ENCODE measurements at regions not wholly inside any gene's neighbourhood (a gene's known extent, or its start where the extent isn't known, plus 50 kb on each side); places are given as distances from the start of the nearest gene placed in this dataset.

DNA sequence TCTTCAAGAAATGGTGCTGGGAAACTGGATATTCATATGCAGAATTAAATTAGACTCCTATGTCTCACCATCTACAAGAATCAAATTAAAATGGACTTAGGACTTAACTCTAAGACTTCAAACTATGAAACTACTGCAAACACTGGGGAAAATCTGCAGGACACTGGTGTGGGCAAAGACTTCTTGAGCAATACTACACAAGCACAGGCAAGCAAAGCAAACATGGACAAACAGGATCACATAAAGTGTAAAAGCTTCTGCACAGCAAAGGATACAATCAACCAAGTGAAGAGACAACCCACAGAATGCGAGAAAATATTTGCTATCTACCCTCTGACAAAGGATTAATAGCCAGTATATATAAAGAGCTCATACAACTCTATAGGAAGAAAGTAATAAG lies 1161.1 kb upstream of the CITED2 start:
- TF ChIP-seq POLR2A (IDR thresholded peaks at IDR 0.05) (no peak), CTCF (IDR thresholded peaks at IDR 0.05) (no peak)
